Stimulated activated CD4-positive, alpha-beta T cell treated with anti-CD3 and anti-CD28 coated beads, Interleukin-1b, Interleukin-23, amount 100 ng/mL, for 24 hours (primary cell): ENCODE measurements at regions not wholly inside any gene's neighbourhood (a gene's known extent, or its start where the extent isn't known, plus 50 kb on each side); places are given as distances from the start of the nearest gene placed in this dataset.

Experiments used
- DNase-seq, 4 experiments: peaks; one replicate each; pipeline ENCODE4 v3.0.0-alpha.2; 2020; ENCODE audit warnings: low read depth in 4 of 4, low spot score in 1 of 4

DNA sequence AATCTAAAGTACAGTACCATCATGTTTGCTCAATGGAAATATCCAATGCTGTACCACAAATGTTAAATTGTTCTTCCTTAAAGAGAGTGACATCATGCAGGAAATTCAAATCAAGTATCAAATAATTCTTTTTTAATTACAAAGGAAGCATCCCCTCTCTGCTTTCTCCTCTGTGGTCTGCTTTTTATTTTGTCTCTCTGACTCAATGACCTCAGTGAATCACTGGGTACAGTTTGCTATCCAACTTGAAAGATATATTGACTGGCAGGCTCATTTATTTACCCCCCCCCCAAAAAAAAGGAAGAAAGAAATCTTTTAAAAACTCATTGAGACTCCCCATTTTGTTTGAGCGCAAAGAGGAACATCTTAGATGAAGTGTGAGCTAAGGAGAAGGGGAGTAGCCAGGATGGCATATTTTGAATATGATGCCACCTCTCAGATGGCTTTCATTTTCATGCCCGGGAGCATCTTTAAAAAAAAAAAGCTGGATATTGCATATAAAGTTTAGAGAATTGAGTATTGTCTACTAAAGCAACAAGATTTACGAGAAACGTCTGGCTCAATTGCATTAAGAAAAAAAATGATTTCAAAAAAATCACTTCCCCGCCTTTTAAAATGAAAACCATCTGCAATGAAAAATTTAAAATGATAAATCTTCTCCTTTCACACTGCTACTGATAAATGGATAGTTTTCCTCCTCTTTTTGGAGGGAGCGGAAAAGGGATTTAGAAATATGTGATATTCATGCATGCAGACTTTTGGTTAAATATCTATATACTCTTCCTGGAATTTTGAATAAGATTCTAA, 307.1 kb upstream of the DPH6 start:
- no peak for DNase-seq

DNA sequence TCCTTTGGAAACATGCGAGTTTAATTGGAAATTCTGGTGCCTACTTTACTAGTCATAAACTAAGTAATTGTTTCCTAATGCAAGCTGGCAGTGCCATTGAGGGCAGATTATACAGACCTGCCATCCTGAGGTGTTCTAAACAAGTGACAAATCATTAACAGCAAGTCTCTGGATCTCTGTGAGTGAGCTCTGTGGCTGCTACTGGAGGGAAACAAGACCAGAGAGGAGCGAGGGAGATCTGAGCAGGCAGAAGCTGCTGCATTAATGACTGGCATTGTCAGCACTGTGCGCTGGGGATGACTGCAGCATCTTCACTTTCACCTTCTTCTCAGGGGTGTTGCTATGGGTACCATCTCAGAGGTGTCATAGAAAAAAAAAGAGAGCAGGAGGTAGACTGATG, 308.4 kb upstream of the DPH6 start:
- no peak for DNase-seq

GRCh38 chr15:35857567-35858226, 311.7 kb upstream of the DPH6 start:
- no peak for DNase-seq

DNA sequence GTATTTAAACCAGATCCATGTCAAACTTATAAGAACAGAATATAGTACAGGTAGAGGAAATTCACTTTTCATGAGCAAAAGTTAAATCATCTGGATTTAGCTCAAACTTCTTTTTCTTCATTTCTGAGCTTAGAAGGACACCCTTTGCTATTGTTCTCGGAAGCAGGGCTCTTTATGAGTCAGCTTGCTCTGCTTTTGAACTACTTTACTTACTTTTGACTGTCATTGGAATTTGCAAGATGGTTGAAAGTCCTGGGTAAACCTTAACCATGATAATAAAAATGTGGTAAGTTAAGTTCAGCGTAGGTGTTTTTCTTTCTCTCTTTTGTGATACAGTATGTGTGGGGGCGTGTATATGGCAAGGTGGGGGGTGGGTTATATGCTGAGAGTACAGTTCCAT, 312.7 kb upstream of the DPH6 start:
- DNase-seq = no peak

- no peak for DNase-seq
These were observed 317.7 kb upstream of the DPH6 start for GRCh38 chr15:35863655-35864054.

- no peak for DNase-seq
These were observed 321.4 kb upstream of the DPH6 start for GRCh38 chr15:35867356-35867755.

- no peak for DNase-seq
These were observed 325.3 kb upstream of the DPH6 start for GRCh38 chr15:35871282-35871681.

GRCh38 chr15:35871812-35872211, 325.8 kb upstream of the DPH6 start:
- DNase-seq = no peak

GRCh38 chr15:35872577-35872976, 326.6 kb upstream of the DPH6 start:
- DNase-seq = no peak

- no peak for DNase-seq
These were observed 328.4 kb upstream of the DPH6 start for GRCh38 chr15:35874260-35874905.

- no peak for DNase-seq
These were observed 330.8 kb upstream of the DPH6 start for GRCh38 chr15:35876762-35877161.

DNA sequence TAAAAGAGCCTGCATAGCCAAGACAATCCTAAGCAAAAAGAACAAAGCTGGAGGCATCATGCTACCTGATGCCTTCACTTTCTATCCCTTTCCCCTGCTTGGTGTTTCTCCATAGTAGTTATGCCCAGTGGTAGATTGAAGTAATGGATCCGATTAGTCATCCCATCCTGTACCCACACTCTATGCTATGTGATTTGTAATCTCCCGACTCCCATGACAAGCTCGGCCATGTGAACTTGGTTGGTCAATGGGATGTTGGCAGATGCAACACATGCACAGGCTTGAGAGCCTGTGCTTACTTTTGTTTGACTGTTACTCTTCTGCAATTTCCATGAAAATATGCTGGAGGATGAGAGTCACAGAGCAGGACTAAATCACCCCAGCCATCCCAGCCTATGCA, 334.9 kb upstream of the DPH6 start:
- no peak for DNase-seq

DNA sequence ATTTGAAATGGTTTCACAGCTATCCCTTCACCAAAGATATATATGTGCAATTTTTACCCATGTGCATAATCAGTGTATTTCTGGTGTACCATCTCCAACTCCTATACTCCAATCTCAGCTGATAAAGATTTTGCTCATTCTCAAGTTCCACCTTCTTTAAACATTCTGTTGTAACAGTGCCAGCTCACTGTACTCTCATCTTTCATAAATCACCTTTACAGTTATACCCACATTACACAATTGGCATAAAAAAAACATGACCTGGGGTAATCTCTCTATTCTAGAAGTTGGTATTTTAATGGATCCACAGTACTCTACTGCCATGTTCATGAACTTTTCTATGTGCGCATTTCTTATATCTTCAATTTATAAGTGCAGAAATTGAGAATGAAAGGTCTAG, 339.9 kb upstream of the DPH6 start:
- no peak for DNase-seq

DNA sequence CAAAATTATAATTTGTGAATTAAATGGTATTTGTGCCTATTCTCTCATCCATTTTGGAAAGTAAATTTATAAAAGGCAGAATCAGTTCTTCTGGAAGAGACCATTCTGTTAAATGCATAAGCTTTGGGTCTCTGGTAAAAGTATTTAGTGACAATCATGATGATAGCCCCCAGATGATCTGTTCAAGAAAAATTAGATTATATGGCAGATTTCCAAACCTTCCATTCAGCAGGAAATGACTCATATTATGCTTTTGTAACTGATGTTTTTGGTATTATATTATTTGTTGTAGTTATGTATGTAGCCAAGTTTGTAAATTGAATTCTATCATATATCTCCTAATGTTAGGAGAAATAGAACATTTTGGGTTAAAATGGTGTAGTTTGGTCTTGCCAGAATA, 340.8 kb upstream of the DPH6 start:
- no peak for DNase-seq

- DNase-seq = no peak
These were observed 342.9 kb upstream of the DPH6 start for GRCh38 chr15:35888815-35889214.

DNA sequence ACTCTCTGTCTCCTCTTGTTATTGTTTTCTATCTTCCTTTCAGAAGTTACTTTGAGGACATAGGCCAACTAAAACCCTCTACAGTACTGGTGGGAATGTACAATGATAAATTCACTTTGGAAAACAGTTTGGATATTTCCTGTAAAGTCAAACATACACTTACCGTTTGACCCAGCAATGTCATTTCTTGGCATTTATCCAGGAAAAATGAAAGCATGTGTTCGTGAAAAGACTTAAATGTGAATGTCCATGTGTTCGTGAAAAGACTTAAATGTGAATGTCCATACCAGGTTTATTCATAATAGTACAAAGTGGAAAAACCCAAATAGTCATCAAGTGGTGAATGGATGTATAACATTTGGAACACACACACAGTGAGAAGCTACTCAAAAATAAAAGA, 361.5 kb upstream of the DPH6 start:
- no peak for DNase-seq

- no peak for DNase-seq
These were observed 363.4 kb upstream of the DPH6 start for GRCh38 chr15:35909414-35909813.

DNA sequence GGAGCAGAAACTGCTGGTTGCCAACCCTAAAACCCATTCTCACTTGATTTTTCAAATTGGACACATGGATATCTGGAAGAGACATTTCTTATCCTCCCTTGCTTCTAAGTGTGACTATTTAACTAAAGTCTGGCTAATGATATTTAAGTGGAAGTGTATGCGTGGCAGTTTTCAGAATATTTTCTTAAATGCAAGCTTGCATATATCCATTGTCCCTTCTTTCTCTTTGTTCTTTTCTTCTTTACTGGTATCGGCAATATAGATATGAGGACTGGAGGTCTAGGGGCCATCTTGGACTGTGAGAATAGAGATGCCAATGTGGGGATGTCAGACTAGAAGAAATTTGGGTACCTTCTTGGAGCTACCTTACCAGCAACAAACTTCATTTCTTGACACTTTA, 364.3 kb upstream of the DPH6 start:
- no peak for DNase-seq

DNA sequence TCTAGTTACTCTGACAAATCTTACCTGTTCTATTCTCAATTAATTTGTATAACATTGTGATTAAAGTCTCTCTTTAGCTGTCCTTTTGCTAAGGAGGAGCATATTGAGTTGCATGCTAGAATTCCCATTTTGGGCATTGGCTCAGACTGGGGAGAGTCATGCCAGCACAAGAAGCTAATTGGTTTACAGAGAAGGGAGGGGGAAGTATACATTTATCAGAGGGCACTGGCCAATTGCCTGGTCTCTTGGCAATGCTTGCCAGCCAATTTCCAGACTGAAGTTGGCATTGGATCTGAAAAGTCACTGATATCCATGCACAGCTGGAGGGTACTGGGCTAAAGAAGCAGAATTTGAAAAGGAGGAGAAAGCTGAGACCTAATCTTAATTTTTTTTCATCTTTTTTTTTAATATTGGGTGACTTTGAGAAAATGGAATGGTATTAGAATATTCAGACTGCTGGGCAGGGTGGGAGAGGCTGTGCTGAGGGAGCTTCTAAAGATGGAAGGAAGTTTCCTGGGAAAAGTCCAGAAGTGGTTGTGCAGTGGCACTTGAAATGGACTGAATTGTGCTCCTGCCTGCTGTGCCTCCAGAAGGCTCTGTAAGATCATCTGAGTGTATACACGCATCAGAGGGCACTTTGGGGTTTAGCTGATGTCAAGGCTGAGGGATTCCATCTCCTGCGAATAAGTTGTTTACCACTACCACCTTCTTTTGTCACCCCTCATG, 365.2 kb upstream of the DPH6 start:
- DNase-seq = no peak

DNA sequence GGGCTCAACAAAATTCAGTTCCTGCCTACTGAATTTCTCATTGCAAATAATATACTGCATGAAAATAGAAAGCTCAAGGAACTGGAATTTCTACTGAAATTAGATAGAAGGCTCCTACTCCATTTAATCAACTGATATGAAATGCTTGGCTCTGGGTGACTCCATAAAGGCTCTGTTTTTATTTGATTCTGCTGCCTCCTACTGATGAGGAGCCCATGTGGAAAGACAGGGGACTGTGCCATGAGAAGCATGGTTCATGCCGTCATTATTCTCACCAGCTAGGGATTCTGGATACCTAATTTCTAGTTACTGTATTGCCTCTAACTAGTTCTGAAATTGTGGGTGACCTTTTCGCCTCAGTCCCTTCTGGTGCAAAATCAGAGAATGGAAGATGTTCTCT, 366.2 kb upstream of the DPH6 start:
- no peak for DNase-seq

DNA sequence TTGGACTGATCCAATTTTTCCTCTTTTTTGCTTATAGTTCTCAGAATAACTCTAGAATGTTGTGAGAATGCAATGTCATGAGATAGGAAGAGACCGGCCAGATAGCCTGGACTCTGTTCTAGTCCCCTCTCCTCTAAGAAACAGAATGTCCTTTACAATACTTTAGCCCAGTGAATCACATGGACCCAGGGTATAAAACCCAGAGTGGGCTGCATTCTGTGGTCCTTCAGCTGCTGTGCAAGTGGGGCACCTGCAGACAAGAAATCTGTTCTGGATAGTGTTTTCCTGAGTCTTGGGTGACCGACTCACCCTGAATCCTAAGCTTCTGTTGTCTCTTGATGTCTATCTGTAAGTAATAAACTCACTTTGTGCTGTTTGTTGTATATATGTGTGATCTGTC, 368.6 kb upstream of the DPH6 start:
- DNase-seq = no peak

- no peak for DNase-seq
These were observed 375.1 kb upstream of the DPH6 start for GRCh38 chr15:35921046-35921445.
